CMK (cell line): ENCODE measurements at regions not wholly inside any gene's neighbourhood (a gene's known extent, or its start where the extent isn't known, plus 50 kb on each side); places are given as distances from the start of the nearest gene placed in this dataset.
"Not testable (repeated sequence)": the region's sequence is repeated elsewhere in the genome, so short reads cannot be mapped to it uniquely, and the experiment has no call there.

Source experiments
- DNase-seq: peaks from one replicate; pipeline ENCODE4 v3.0.0-alpha.2; 2010; ENCODE audit warnings: low read depth

DNA sequence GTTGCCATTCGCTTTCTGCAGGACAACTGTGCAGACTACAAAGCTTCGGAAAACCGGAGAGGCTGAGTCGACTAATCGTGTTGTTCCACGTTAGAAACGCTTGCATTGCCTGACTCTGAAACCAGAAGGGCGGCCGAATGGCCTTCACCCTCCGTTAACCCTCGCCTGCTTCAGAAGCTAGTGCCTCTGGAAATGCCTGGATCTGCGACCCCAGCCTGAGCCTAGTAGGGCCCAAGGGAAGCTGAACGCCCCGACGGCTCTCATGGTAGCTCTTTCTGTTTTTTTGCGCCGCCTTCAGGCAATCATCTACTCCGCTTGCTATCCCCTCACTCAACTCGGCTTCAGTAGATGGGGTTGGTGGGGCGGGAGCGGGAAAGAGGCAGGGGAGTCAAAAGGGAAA, 117.3 kb downstream of the PPIAL4A start:
- DNase-seq = not testable (repeated sequence)

DNA sequence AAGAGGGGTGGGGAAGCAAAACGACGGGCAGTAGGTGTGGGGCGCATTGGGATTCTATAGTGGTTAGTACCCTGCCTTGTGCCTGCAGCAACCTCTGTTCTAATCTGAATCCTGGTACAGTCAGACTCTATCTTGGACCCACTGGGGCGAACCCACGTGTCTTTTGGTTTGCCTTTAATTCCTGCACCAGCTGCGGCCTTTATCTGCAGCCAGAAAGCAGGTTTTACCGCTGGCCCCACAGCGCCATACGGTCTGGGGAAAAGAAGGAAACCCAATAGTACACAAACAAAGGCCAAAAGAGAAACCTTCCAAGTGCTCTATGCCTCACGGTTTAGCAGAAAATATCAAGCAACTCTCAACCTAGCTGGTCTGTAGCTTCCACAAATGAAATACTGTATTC, 118.2 kb downstream of the PPIAL4A start:
- DNase-seq = not testable (repeated sequence)

DNA sequence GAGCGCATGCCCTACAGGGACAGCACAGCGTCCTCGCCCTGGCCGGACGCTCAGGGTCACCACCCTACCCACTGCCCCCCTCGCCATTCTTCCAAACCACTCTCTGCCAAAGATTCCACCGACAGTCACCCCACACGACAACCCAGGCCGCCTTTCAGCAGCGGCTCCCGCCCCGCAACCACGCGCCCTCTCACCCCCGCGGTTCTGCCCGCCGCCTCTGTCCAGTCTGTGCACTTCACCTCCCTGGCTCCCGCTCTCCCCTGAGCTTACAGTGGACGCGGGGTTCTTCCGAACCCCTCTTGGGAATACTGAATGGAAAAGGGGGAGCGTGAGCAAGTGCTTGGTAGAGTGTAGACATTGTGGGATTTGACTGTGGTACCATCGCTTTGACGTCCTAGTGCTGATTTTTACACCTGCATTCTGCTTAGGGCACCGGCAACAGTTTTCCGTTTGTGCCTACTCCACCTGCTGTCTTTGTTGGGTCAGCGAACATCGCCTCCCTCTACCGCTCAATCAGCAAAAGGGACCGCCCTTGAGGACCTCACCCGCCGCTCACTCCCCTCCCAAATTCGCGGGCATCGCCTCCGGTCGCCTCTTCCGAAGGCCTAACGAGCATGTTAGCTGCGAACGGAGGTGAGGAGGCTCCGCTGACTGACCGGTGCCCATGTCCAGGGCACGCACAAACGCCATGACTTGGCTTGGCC, 119.1 kb downstream of the PPIAL4A start:
- DNase-seq = not testable (repeated sequence)

DNA sequence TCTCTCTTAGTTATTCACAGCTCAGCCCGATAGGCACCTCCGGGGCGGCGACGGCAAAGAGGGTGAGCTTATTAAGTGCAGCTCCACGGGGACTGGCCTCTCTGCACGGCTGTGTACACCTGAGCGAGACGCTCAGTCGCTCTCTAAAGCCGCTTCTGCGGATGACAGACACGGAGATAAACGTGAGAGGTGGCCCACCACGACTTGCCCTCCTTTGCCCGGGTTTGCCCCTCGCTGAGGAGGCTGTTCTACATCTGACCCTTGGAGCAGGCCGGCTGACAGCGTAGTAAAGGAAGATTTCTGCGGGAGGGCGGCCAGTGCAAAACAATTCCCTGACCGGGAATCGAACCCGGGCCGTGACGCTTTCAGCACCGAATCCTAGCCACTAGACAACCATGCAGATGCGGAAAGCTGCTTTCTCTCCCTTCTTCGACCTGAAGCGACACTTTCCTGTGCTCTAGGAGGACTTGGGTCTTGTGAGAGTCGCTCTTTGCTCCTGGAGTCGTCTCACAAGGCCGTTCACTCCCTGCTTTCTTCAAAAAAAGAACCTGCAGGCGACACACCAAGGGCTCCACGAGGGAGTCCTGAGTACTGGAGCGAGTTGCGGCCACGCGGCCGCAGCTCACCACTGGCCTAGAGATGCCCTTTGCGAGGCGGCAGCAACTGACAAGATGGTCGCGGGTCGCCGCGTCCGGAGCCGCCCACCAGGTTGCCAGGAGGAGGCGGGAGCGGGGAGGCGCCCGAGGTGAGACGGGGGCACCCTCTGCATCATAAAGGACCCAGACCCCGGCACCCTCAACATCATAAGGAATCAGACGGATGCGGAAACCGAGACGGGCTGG, 119.9 kb downstream of the PPIAL4A start:
- DNase-seq = not testable (repeated sequence)

DNA sequence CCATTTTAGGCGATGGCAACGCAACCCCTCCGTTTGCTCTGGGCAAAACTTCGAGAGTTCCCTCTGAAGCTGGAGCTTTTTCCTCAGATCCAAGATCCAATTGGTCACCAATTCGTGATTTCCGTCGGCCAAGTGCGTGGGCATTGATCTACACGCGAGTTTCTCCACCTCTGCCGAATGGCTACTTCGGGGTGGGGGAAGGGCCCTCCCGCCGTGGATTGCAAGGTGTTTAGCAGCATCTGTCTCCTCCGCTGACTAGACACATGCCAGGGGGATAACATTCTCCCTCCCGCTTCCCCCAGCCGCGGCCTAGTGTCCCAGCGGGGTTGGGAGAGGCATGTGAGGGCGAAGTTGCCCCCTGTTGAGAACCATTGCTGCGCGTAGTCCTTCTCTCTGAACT, 120.6 kb downstream of the PPIAL4A start:
- not testable (repeated sequence) for DNase-seq

DNA sequence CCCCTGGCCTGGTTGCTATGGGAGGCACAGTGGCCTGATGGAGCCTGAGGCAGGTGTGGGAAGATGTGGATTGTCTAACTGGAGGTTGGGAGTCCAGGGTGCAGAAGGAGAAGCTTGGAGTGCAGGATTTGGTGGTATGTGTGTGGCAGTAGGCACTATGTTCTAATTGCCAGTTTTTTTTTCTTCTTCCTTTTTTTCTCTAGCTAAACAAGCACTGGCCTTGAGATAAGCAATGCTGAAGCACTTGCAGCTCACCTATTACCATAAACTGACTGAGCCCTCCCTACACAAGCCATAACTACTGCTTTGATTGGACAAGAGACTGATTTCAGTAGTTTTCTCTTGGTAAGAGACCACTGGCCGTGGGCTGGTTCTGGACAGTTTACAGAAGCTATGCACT, 123.6 kb downstream of the PPIAL4A start:
- not testable (repeated sequence) for DNase-seq

DNA sequence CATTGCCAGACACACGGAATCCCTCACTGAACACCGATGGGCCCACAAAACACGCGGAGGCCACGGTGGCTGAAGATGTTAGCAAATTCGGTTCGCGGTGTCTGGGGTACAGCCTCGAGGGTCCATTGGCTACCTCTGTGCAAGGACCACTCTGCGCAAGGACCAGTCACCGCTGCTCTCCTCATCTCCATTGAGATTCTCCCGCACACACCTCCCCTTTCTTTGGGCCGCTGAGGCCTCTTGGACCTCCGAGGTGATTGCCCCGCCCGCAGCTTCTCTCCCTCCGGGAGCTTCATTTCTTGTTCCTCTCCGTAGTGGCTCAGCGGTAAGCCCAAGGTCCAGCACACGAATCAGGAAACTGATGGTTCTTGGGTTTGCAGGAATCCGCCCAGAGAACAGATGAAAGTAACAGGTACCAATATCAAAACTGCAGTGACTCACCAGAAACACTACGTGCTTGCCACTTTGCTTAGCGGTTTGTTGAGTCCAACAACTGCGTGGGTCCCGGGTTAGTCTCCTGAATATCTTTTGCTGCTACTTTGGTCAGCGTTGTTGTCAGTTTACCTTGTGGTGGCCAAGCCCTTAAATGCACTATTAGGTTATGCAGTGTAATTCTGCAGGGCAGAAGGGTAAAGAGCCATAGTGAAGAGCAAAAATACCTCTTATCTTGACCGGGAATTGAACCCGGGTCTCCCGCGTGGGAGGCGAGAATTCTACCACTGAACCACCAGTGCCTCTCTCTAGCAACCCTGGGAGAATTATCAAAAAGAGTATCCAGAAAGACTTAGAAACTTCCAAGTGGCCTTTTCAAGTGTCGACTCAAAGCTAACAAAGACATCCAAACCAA, 126.8 kb downstream of the PPIAL4A start:
- peak; percentile 8 for DNase-seq

DNA sequence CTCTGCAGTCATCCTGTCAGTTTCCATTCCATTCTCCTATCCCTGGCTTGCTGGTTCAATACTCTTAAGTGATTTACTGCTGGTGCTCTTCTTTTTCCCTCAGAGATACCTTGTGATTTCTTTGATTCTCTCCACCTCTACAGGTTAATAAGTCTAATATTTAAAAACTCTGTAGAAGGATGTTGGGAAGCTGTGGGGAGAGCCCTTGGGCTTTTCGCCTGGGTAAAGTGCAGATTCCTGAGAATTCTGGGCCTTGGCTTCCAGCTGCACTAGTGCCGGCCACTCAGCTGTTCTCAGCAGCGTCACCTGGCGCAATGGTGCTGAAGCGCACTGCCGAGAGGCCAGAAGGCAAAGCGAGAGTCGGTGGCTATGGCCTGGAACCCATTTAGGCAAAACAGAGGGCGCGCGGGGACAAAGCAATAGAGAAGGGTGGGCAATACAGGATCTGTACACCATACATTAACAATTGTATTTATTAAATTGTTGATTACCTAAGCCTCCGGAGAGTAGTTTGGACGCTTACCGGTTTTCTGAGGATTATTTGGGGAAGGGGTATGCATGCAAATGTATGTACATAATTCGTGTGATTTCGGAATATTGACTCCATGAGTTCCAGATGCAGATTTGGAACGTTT, 130.3 kb downstream of the PPIAL4A start:
- DNase-seq = not testable (repeated sequence)

DNA sequence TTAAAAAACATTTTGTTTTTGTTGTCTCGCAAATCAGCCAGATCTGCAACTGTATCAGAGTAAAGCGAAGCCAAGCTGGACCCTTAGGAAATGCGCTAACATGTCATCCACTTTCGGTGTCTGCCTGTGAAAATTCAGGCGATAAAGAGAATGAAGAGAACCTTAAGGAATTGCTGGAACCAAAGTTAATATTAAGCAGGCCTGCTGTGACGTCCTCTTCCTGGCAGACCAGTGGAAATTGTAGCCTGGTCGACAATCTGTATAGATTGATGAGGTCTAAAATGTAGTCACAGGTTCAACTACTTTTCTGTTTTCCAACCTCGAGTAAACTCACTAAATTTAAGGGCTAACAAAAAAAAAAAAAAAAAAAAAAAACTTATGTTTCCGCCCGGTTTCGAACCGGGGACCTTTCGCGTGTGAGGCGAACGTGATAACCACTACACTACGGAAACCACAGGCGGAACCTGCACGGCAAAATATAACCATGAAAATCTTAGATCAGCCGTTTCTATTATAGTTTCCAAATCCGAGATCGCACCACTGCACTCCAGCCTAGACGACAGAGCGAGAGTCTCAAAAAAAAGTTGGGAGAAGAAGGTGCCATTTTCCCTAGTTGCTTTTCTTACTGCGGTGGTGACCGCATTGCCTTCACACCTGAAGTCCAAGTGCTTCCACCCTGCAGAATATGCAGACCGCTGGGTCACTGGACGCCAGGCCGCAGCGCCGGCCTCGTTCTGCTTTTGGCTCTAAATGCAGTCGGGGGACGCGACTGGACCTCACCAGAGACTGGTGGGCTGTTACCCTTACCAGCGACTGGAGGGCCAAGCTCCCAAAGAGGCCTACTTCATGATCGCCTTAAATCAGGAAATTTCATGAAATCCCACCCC, 131.0 kb downstream of the PPIAL4A start:
- not testable (repeated sequence) for DNase-seq

DNA sequence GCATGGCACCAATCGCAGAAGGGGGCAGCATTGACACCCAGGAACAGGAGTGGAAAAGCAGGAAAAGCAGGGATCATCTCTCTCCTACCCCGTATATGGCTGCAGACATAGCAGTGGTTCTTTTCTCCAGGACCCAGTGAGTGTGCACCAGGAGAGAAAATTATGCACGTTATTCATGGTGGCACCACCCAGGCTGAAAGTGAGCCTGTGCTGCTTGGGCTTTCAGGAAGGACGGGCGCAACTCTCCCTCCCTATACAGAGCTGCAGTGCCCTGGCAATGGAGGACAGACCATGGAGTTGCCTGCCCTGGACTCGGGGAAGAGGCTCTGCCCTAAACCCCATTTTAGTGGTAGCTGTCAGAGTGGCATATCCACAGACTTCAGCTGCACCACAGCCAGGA, 132.1 kb downstream of the PPIAL4A start:
- not testable (repeated sequence) for DNase-seq

DNA sequence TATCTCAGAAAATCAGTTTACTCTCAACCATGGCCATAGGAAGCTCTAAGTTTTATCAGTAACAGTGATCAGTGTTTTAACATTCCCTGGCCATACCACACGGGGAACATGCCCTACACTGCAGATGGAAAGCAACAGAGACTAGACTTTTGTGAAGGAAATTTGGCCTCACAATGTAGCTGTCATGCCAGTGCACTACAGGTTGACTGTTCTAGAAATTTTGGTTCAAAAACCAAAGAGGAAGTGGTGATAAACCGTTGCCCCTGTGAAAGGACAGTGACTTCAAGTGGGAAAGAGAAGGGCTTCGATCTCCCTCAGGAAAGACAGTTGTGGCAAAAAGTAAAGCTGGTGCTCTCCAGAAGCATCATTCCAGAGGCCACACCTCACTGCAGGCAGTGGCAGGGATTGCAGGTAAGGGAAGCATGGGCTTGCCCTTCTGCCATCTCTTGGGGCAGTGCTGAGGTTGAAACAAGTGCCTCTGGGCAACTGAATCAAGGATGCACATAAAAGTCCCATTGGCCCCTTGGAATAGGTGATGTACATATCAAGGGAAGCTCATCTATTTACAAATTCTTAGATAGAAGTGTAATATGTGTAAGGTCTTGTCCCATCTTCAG, 143.4 kb downstream of the PPIAL4A start:
- DNase-seq = not testable (repeated sequence)

DNA sequence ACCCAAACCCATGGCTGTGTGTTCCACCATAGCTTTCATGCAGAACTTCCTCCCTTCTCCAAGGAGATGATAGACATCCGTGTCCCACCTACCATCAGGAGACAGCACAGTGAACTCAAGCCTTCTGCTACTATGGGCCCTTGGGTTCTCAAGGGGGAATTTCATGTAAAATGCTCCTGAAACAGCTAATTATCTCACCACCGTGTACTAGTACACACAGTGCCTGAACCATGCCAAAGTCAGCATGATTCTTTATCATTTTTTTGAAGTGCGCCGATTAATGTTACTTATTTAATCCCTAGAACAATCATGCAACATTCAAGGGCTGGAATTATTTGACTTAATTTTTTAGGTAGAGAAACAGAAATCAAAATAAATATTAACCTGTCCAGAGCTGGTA, 147.2 kb downstream of the PPIAL4A start:
- DNase-seq = not testable (repeated sequence)

DNA sequence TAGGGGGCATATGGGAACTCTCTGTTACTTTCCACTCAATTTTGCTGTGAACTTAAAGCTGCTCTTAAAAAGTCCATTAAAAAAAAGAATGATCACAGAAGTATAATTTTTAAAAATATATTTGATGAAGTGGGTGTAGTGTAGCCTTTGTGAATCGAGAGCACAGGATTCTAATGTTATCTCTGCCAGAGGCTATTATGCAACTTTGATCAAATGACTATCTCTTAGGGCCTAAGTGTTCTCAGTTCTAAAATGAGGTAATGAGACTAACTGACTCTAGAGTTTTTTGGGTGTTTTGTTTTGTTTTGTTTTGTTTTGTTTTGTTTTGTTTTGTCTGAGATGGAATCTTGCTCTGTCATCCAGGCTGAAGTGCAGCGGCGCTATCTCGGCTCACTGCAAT, 143.2 kb downstream of the FAM72B start:
- DNase-seq = not testable (repeated sequence)

DNA sequence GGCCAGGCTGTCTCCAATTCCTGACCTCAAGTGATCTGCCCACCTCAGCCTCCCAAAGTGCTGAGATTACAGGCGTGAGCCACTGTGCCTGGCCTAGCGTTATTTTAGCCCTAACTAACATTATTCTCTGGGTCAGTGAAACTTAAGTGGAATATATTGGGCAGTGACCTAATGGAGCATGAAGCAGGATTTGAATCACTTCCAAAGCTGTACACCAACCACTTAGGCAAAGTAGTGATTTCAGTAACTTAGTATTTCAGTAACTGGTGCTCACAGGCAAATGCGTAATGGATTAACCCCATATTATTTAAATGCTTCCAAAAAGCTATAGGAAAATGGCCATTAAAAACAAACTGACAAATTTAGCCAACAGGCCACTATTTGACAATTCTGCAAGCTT, 142.6 kb downstream of the FAM72B start:
- DNase-seq = not testable (repeated sequence)

DNA sequence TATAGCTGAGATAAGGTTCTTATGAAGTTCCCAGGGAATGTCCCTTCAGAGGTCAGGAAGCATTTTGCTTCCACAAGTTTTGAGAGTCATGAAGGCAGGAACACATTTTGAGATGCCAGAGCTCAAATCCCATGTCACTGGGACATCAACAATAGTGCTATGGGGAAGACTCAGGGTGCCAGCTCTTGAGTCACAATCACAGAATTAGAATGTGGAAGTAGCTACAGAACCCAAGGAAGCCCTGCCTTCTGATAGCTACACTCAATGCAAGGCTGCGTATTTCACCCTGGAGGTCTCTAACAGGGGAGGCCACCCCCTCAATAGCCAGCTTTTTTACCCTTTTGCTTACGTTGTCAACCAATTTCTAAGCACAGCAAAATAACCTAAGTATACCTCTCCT, 141.3 kb downstream of the FAM72B start:
- DNase-seq = not testable (repeated sequence)

DNA sequence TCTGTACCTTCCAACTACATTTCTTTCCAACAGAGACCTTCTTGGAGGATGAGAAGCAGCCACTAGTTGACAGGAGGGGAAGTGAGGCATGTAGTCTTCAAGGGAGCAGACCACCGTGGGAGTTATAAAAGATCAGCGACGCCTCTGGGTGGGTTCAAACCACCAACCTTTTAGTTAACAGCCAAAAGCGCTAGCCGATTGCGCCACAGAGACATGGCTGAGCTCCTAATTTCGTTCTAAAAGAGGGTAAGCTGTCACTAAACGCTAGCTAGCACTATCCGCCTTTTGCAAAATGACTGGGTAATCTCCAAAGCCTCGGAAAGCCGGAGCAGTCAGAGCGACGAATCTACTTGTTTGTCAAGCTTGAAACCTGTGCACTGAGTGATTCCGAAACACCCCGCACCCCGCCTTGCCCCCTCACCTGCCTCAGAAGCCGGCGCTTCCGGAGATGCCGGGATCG, 135.8 kb downstream of the FAM72B start:
- not testable (repeated sequence) for DNase-seq

DNA sequence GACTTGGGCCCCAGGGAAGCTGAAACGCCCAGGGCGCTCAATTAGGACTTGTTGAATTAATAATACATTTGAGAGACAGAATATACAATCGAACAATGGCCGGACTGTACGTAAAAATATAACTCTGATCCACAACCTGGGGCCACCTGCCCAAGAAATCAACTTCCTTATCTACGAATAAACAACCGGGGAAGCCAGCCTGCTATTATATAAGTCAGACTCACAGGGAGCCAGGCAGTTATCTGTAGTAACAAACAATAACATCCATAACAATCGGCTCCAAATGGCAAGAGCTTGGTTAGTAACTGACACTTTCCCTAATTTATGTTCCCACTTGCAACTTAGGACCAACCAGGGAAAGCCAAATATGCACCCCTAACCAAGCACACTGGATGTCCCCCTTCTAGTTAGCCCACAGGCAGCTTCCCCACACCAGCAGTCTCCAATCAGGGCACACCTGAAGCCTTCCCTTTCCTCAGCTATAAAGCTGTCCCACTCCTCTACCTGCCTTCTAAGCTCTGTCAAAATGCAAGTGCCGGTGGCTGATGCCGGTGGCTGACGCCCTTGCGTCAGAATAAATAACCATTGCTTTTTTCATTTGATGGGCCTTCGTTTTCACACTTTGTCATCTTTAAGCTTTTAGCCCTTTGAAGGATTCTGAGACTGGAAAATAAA, 135.2 kb downstream of the FAM72B start:
- not testable (repeated sequence) for DNase-seq

DNA sequence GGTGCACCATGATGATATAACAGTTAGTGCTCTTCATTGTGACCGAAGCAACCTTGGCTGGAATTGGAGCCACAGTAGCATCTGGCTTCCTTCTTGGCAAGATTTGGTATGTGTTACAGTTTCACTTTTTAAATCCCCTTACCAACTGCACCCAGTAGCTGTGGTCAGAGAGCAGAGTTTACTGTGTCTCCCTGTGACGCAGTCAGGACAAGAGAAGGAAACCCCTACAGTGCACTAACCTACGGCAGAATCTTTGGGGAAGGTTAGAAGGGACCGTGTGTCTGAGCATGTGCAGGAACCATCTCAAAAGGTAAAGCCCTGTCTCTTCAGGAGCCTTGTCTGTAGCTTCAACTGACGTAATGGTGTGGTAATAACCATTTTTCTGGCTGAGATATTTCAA, 134.0 kb downstream of the FAM72B start:
- not testable (repeated sequence) for DNase-seq

DNA sequence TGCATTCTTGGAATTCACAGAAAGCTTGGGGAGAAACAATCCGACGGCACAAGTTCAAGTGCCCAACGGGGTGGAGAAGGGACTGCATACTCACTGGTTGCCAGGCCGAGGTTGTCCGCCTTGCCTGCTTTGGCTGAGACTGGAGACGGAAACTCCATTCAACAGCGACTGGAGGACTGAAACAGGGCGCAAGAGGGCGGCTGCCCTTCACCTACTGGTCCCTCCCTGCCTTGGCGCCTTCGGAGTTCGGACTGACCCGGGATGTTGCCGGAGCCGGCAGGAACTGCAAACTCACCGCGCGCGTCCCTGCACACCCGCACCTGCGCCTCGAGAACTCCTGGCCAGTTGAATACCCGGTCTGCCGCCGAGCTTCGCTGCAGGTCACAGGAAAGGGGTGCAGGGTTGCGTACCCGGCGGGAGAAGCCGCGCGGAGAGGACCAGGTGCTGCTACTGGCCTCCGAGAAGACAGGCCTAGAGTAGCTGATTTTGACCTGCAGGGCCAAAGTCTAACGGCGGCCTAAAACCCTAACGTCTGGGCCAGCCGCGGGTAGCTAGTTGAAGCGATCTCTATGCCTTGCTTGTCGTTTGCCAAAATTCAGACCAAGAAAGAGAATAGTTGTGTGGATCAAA, 132.9 kb downstream of the FAM72B start:
- not testable (repeated sequence) for DNase-seq
